ENCODE measurements at regions not wholly inside any gene's neighbourhood (a gene's known extent, or its start where the extent isn't known, plus 50 kb on each side); places are given as distances from the start of the nearest gene placed in this dataset.
"Not testable (repeated sequence)": the region's sequence is repeated elsewhere in the genome, so short reads cannot be mapped to it uniquely, and the experiment has no call there.

DNA sequence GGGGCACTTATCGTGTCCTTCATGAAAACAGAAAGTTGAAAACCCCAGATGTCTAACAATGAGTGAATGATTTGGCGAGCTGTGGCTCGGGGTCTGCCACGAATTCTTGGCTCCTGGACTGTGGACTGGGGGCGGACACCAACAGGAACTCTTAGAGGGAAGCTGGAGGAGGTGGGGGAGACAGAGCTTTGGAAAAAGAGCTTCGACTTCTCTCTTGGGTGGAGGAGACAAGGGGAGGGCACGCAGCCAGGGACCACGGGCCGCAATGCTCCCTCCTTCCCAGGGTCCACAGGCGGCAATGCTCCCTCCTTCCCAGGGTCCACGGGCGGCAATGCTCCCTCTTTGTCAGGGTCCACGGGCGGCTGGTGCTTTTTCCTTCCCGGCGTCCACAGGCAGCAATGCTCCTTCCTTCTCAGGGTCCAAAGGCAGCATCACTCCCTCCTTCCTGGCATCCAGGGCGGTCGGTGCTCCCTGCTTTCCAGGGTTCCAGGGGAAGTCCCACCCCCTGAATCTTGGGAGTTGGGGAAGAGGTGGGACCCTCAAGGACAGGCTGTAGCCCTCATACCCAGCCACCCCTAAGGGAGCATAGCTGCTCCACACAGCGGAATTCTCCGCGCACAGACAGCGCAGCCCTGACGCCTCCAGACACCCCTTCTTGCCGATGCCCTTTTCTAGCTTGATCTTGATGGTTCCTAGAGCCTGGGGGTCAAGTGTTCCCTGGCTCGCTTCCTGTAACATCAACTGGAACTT, 149.0 kb downstream of the LAT start:
- intact Hi-C loops (cut with DNase I); H3K4me1 ChIP-seq; H3K27ac ChIP-seq: not testable (repeated sequence)

DNA sequence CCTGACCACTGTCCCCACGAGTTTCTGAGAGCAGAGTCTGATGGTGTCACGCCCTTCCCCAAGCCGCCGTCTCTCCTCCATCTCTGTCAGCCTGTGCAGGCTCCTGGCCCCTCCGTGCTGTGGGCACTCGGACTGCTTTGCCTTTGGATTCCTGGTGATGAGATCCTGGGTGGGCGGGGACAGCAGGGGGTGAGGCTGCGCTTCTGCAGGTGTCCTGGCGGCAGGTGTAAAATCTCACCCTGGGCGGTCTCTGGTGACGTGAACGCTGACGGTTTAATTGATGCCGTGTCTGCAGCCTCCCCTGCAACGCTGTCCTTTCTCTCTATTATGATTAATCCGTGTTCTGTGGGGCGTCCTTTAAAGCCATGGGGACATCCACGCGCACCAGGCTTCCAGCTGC, 148.0 kb downstream of the LAT start:
- DNase-seq; H3K9me3 ChIP-seq; H3K27ac ChIP-seq; H3K27me3 ChIP-seq; H3K4me3 ChIP-seq (replicated peaks in 1 of 3); H3K4me1 ChIP-seq; H3K36me3 ChIP-seq; intact Hi-C loops (cut with DNase I): not testable (repeated sequence)
- 85 to 100% methylated on average over 1 to 5 of the region's 19 CpGs for WGBS, 2 donors

More for the DNA sequence above, 149.0 kb downstream of the LAT start:
- H3K27me3 ChIP-seq; H3K4me3 ChIP-seq (replicated peaks in 1 of 3); DNase-seq; H3K36me3 ChIP-seq; H3K9me3 ChIP-seq: not testable (repeated sequence)
- WGBS, 2 donors: 77 to 85% methylated on average over 22 to 24 of the region's 25 CpGs

DNA sequence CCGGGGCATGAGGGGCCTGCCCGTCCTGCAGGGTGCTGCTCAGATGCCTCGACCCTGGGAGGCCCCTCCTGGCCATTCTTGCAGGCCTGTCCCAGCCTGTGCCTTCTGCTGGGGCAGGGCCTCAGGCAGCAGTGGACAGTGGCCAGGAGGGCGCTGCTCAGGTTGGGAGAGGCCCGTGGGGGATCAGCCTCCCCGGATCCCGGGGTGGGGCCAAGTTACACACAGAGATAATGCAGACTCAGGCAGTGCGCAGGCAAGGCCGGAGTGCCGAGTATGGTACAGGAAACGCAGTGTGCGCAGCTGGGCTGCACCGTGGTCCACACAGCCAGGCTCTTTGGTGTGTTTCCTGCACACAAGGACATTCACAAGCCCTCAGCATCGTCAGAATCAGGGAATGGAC, 147.6 kb downstream of the LAT start:
- not testable (repeated sequence) for DNase-seq

DNA sequence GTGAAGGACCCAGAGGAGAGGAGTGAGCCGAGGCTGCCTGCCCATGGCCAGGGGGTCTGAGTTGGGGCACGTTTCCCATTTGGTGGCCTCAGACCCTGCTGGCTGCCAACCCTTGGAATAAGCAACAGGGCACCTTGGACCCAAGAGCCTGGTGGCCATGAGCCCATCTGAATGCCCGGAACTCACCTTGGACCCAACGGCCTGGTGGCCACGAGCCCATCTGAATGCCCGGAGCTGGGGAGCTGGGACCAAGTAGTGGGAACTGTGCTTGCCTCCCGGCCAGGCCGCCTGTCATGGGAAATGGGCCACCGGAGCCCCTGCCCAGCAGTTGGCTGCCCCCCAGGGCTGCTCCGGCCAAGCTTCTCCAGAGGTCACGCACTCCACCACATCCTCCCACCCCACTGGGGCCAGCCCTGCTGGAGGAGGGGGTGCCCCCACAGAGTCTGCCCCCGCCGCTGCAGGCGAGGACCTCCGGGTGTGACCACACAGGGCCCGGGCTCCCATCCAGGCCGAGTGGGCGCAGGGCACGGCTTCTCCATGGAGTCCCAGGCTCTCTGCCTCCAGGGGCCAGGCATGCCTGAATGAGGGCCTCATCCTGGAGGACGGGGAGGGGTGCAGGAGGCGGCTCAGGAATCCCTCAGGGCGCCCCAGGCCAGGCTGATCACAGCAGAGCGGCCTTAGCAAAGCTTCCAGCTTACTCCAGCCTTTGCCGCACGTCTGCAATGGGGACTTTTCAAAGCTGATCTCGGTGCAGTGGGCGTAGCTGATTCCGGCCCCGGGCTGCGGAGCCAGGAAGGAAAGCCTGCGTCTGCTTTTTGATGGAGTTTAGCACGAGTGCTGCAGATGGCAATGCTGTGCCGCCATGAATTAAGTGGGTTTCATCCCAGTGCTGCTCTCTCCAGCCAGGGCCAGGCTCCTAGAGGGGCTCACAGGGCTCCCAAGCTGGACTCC, 146.3 kb downstream of the LAT start:
- DNase-seq; H3K4me3 ChIP-seq (replicated peaks in 1 of 3); H3K4me1 ChIP-seq; H3K9me3 ChIP-seq; H3K27me3 ChIP-seq; intact Hi-C loops (cut with DNase I); H3K36me3 ChIP-seq: not testable (repeated sequence)
- 57 to 58% methylated on average over 8 to 18 of the region's 33 CpGs for WGBS, 2 donors
- H3K27ac ChIP-seq: peak overlapping the region in 2 of 3 donors; percentile 26 to 27

More for the DNA sequence above, 147.6 kb downstream of the LAT start:
- H3K27ac ChIP-seq; intact Hi-C loops (cut with DNase I); H3K4me1 ChIP-seq; H3K9me3 ChIP-seq; H3K27me3 ChIP-seq; H3K36me3 ChIP-seq; H3K4me3 ChIP-seq (replicated peaks in 1 of 3): not testable (repeated sequence)
- 80 to 85% methylated on average over 5 to 10 of the region's 14 CpGs for WGBS, 2 donors

DNA sequence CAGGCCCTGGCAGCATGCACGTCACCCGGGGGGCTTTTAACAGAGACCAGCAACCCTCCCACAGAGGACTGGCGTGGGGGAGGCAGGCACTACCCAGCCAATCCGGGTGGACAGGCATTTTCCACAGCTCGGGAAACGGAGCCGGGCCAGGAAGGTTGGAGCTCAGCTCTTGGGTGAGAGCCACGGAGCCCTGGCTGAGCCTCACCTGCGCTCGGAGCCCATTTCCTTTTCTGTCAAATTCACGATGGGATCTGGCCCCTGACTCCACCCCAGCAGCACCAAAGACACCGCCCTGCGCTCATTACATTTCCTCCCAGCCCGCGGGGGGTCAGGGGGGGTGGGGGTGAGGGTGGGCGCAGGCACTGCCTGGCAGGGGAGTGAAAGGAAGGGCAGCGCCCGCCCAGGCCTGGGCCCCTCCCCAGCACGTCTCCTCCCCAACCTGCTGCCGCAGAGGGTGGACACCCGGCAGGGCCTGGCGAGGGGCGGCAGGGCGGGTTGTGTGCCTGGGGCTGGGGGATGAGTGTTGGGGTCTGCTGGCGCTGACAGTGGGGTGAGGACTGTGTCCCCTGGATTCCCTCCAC, 145.4 kb downstream of the LAT start:
- H3K4me3 ChIP-seq (replicated peaks in 1 of 3); H3K4me1 ChIP-seq; H3K36me3 ChIP-seq; intact Hi-C loops (cut with DNase I); H3K9me3 ChIP-seq; DNase-seq; H3K27me3 ChIP-seq: not testable (repeated sequence)
- H3K27ac ChIP-seq: peak overlapping the region; percentile 22 to 48 (median 27)
- WGBS, 2 donors: 70 to 86% methylated on average over 6 to 15 of the region's 25 CpGs

DNA sequence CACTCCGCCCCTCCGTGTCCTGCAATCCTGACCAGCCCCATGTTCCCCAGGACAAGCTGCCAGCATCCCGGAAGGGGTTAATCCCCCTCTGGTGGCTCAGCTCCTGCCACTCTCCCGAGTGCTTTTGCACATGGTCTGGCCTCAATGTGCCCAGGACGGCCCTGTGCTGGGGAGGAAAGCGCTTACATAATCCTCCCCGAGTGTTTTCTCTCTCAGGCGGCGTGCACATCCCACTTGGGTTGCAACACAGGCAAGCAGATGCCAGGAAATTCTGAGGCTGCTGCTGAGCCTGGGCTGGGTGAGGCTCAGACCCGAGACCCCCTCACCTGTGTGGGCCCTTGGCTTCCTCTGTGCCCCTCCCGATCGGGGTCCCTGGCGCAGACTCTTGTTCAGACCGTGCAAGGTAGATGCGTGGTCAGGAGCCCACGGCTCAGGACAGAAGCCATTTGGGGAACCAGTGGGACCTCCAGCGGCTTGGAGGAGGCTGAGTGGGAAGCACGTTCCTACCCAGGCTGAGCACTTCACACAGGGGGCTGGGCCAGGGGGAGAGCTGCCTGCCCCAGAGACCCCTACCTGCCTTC, 144.7 kb downstream of the LAT start:
- H3K4me1 ChIP-seq; H3K27me3 ChIP-seq; intact Hi-C loops (cut with DNase I); H3K4me3 ChIP-seq (replicated peaks in 1 of 3); H3K9me3 ChIP-seq; H3K36me3 ChIP-seq: not testable (repeated sequence)
- peak in 1 of 2 donors; percentile 9 for DNase-seq
- peak overlapping the region; percentile 22 to 48 (median 27) for H3K27ac ChIP-seq
- WGBS, 2 donors: 58 to 75% methylated on average over 13 of the region's 18 CpGs

DNA sequence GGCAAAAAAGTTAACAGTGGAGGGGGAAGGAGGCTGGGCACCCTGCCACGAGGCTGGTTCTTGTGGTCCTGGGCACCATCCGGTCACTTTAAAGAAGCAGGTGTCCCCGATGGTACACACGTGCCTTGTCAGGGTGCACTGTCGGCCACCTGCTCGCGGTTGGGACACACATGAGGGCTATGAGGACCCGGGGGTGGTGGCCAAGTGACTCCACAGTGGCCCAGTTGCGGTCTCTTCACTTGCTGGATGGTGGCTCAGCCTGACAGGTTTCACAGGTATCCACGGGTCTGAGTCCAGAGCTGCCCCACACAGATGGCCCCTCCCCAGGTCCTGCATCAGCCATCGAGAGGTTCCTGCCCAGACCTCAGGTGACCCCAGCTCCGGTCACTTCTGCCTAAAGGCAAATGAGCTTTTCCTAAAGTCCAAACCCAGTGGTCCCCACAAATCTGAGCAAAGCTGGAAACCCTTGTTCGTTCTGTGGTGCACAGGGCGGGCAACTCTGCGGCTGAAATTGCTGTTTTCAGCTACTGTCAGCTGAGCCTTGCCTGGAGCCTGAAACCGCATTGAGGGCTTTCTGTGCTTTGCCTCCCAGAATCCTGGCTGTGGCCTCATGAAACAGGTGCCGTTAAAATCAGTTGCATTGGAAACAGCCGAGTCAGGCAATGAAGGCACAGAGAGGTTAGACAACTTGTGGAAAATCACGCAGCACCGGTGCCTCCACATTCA, 144.0 kb downstream of the LAT start:
- H3K9me3 ChIP-seq; H3K27me3 ChIP-seq; intact Hi-C loops (cut with DNase I); H3K27ac ChIP-seq; H3K36me3 ChIP-seq; H3K4me1 ChIP-seq; H3K4me3 ChIP-seq (replicated peaks in 1 of 3); DNase-seq: not testable (repeated sequence)
- 60 to 68% methylated on average over 3 to 16 of the region's 20 CpGs for WGBS, 2 donors

DNA sequence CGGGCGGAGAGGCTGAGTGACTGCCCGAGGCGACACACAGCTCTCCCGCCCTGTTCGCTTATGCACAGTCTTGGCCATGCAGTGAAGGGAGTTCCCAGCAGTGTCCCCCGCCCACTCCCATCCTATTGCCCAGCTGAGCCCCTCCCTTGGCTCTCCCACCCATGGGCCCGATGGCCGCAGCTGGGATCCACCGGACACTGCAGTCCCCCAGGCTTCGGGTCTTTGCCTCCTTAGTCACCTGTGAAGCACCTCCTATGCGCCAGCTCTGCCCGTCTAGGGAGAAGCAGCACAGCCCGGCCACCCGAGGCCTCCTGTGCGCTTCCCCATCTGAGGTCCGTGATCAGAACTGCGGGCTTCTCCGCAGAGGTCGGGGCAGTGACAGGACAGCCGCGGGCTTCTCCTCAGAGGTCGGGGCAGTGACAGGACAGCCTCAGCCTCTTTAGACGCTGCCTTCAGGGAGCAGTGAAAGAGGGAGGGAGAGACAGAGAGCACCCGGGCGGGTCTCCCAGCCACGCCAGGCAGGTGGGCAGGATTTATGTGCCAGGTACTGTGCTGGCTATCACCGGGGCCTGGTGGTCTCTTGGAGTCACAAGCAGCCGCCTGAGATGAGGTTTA, 143.1 kb downstream of the LAT start:
- H3K4me3 ChIP-seq (replicated peaks in 1 of 3): not testable (repeated sequence)

More for the DNA sequence above, 143.1 kb downstream of the LAT start:
- H3K36me3 ChIP-seq; H3K9me3 ChIP-seq; H3K27me3 ChIP-seq; H3K27ac ChIP-seq; intact Hi-C loops (cut with DNase I); DNase-seq; H3K4me1 ChIP-seq: not testable (repeated sequence)
- 75 to 83% methylated on average over 23 to 27 of the region's 29 CpGs for WGBS, 2 donors

Data from thyroid gland (tissue), 4 donors.